Tibial artery (tissue), 4 donors: ENCODE measurements at regions not wholly inside any gene's neighbourhood (a gene's known extent, or its start where the extent isn't known, plus 50 kb on each side); places are given as distances from the start of the nearest gene placed in this dataset.

Experiments
- DNase-seq, 2 donors: peaks; one replicate each; pipeline ENCODE4 v3.0.0-alpha.2; 2019
- H3K27ac ChIP-seq, 2 donors: fragments of 200-600 bp; sonication (generic) in 1 of 2; 1 replicate in 1 of 2; 2 replicates in 1 of 2; pipeline ENCODE4 v1.5.1; 2018 to 2019; ENCODE audit warnings: mild to moderate bottlenecking in 1 of 2
- H3K27me3 ChIP-seq, 2 donors: fragments of 200-600 bp; sonication (generic) in 1 of 2; one replicate each; pipeline versions ENCODE4 v1.5.1 to v1.6.0; 2016 to 2019
- H3K36me3 ChIP-seq, 3 donors: fragments of 200-600 bp; sonication (generic) in 2 of 3; one replicate each; pipeline ENCODE4 v1.5.1; 2016 to 2019; ENCODE audit warnings: mild to moderate bottlenecking in 2 of 3
- H3K4me1 ChIP-seq, 4 donors: fragments of 200-600 bp; sonication (generic) in 2 of 4; 1 replicate in 3 of 4; 2 replicates in 1 of 4; pipeline ENCODE4 v1.5.1; 2016 to 2019
- H3K4me3 ChIP-seq, 2 donors: fragments of 200-600 bp; sonication (generic) in 1 of 2; 1 replicate in 1 of 2; 2 replicates in 1 of 2; pipeline ENCODE4 v1.5.1; 2018 to 2019; ENCODE audit warnings: mild to moderate bottlenecking in 2 of 2
- H3K9me3 ChIP-seq, 3 donors: fragments of 200-600 bp; sonication (generic) in 1 of 3; one replicate each; pipeline ENCODE4 v1.5.1; 2016 to 2019
- CTCF ChIP-seq, 2 experiments: fragments of 200-600 bp in 1 of 2; fragments of 450-650 bp in 1 of 2; IDR thresholded peaks; one replicate each; pipeline ENCODE4 v1.5.1; 2017 to 2019; ENCODE audit warnings: antibody characterized with exemption in 2 of 2, mild to moderate bottlenecking in 1 of 2, moderate library complexity in 1 of 2
- intact Hi-C: fragments of 100-400 bp; cut with DNase I; formaldehyde crosslinking; loops from one replicate; pipeline ENCODE4 v1.15.0; 2023; ENCODE audit warnings: low total_unique reads

GRCh38 chr11:45530111-45530510, 135.3 kb downstream of the CHST1 start:
- Histone ChIP-seq H3K27ac (no peak overlapping the region), H3K4me3 (no peak overlapping the region), H3K27me3 (peaks cover 0 to 39% of the 10 kb centered on the region in 2 donors), H3K4me1 (no peaks in the 10 kb centered on the region), H3K9me3 (no peaks in the 10 kb centered on the region), H3K36me3 (no peaks in the 10 kb centered on the region)
- TF ChIP-seq CTCF (IDR thresholded peaks at IDR 0.05), result no peak
- DNase-seq, result no peak
- intact Hi-C loops, result no loop called here

GRCh38 chr11:45528435-45528834, 137.0 kb downstream of the CHST1 start:
- peaks cover 0 to 32% of the 10 kb centered on the region in 2 donors for H3K27me3 ChIP-seq
- H3K4me1 ChIP-seq, result no peaks in the 10 kb centered on the region
- H3K4me3 ChIP-seq, result no peak overlapping the region
- H3K36me3 ChIP-seq, result no peaks in the 10 kb centered on the region
- intact Hi-C loops, result no loop called here
- H3K9me3 ChIP-seq, result no peaks in the 10 kb centered on the region
- TF ChIP-seq CTCF (IDR thresholded peaks at IDR 0.05), result no peak
- no peak overlapping the region for H3K27ac ChIP-seq
- no peak for DNase-seq

- Histone ChIP-seq H3K4me1 (no peaks in the 10 kb centered on the region), H3K4me3 (no peak overlapping the region), H3K9me3 (peaks cover 0 to 3% (median 0%) of the 10 kb centered on the region in 3 donors), H3K36me3 (no peaks in the 10 kb centered on the region), H3K27me3 (peaks cover 0 to 32% of the 10 kb centered on the region in 2 donors), H3K27ac (no peak overlapping the region)
- DNase-seq, result no peak
- intact Hi-C loops, result no loop called here
- no peak for TF ChIP-seq CTCF (IDR thresholded peaks at IDR 0.05)
Observed at GRCh38 chr11:45527898-45528297, 137.5 kb downstream of the CHST1 start.

- DNase-seq, result no peak
- intact Hi-C loops, result no loop called here
- H3K27ac ChIP-seq, result no peak overlapping the region
- H3K4me3 ChIP-seq, result no peak overlapping the region
- no peaks in the 10 kb centered on the region for H3K4me1 ChIP-seq
- H3K36me3 ChIP-seq, result no peaks in the 10 kb centered on the region
- TF ChIP-seq CTCF (IDR thresholded peaks at IDR 0.05), result no peak
- H3K9me3 ChIP-seq, result peaks cover 0 to 4% (median 0%) of the 10 kb centered on the region in 3 donors
- H3K27me3 ChIP-seq, result peaks cover 0 to 7% of the 10 kb centered on the region in 2 donors
Observed at GRCh38 chr11:45525393-45525792, 140.0 kb downstream of the CHST1 start.

GRCh38 chr11:45523760-45524159, 141.7 kb downstream of the CHST1 start:
- Histone ChIP-seq H3K9me3 (peaks cover 0 to 4% (median 0%) of the 10 kb centered on the region in 3 donors), H3K4me1 (no peaks in the 10 kb centered on the region), H3K36me3 (no peaks in the 10 kb centered on the region), H3K27ac (no peak overlapping the region), H3K27me3 (peaks cover 0 to 2% of the 10 kb centered on the region in 2 donors), H3K4me3 (no peak overlapping the region)
- DNase-seq, result no peak
- TF ChIP-seq CTCF (IDR thresholded peaks at IDR 0.05), result no peak
- intact Hi-C loops, result no loop called here
